Thyroid gland (tissue), 4 donors: ENCODE measurements at regions not wholly inside any gene's neighbourhood (a gene's known extent, or its start where the extent isn't known, plus 50 kb on each side); places are given as distances from the start of the nearest gene placed in this dataset.

Source experiments
- POLR2A ChIP-seq, 2 donors: fragments of 450-650 bp; IDR thresholded peaks; one replicate each; pipeline ENCODE4 v1.6.1; 2017; ENCODE audit warnings: antibody characterized with exemption in 2 of 2, mild to moderate bottlenecking in 2 of 2, moderate library complexity in 1 of 2
- TF ChIP-seq, protein P1 (sequence below), 6 experiments: fragments of 200-600 bp in 3 of 6; fragments of 450-650 bp in 3 of 6; sonication (generic) in 3 of 6; IDR thresholded peaks; one replicate each; pipeline ENCODE4 v1.5.1; 2016 to 2019; ENCODE audit warnings: antibody characterized with exemption in 6 of 6, mild to moderate bottlenecking in 2 of 6, inconsistent platforms in 1 of 6, moderate library complexity in 1 of 6

- TF ChIP-seq, protein P1, sequence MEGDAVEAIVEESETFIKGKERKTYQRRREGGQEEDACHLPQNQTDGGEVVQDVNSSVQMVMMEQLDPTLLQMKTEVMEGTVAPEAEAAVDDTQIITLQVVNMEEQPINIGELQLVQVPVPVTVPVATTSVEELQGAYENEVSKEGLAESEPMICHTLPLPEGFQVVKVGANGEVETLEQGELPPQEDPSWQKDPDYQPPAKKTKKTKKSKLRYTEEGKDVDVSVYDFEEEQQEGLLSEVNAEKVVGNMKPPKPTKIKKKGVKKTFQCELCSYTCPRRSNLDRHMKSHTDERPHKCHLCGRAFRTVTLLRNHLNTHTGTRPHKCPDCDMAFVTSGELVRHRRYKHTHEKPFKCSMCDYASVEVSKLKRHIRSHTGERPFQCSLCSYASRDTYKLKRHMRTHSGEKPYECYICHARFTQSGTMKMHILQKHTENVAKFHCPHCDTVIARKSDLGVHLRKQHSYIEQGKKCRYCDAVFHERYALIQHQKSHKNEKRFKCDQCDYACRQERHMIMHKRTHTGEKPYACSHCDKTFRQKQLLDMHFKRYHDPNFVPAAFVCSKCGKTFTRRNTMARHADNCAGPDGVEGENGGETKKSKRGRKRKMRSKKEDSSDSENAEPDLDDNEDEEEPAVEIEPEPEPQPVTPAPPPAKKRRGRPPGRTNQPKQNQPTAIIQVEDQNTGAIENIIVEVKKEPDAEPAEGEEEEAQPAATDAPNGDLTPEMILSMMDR (IDR thresholded peaks at IDR 0.05), result no peak
- TF ChIP-seq POLR2A (IDR thresholded peaks at IDR 0.05), result no peak
Measured at GRCh38 chr10:61263518-61263917, 189.7 kb downstream of the TMEM26 start.
